ENCODE measurements at regions not wholly inside any gene's neighbourhood (a gene's known extent, or its start where the extent isn't known, plus 50 kb on each side); places are given as distances from the start of the nearest gene placed in this dataset.
"Not testable (repeated sequence)": the region's sequence is repeated elsewhere in the genome, so short reads cannot be mapped to it uniquely, and the experiment has no call there.

- DNase-seq, result no peak
Observed at GRCh38 chr10:120115959-120116358, 223.4 kb downstream of the SEC23IP start.

DNA sequence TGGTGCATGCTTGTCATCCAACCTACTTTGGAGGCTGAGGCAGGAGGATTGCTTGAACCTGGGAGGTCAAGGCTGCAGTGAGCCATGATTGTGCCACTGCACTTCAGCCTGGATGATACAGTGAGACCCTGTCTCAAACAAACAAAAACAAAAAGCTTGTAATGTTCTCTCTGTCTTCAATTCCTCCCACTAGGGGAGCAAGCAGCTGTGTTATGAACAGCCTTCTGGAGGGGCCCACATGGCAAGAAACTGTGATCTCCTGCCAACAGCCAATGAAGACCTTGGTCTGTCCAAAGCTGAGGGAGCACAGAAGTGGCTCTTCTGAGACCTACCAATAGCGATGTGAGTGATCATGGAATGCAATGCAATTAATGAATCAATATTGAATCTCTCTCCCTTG is 229.2 kb downstream of the SEC23IP start:
- DNase-seq, result no peak

- no peak for DNase-seq
Observed at GRCh38 chr10:120131183-120131582, 238.7 kb downstream of the SEC23IP start.

DNA sequence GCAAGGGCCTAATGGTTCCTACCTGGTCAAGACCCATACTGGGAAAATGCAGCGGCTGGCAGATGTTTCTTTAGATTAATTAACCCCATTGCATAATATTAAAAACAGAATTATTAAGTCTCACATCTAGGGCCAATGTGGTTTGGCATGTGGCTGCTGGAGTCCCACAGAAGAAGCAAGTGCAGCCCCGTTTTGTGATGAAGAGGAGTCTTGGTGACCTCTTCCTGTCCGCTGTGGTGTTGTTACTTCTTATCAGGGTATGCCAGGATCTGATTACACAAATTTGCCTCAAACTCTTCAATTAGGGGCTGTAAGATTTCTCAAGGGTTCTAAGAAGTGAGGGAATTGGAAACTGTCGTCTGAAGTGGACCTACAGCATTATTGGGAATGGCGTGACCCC is 240.3 kb downstream of the SEC23IP start:
- DNase-seq, result no peak

- no peak for DNase-seq
Observed at GRCh38 chr10:120138689-120139088, 246.2 kb downstream of the SEC23IP start.

GRCh38 chr10:120145107-120145506 is 252.6 kb downstream of the SEC23IP start:
- no peak for DNase-seq

GRCh38 chr10:120156614-120157274 is 264.2 kb downstream of the SEC23IP start:
- peak; percentile 48 for DNase-seq

- DNase-seq, result no peak
Observed at GRCh38 chr10:120161111-120161510, 268.6 kb downstream of the SEC23IP start.

DNA sequence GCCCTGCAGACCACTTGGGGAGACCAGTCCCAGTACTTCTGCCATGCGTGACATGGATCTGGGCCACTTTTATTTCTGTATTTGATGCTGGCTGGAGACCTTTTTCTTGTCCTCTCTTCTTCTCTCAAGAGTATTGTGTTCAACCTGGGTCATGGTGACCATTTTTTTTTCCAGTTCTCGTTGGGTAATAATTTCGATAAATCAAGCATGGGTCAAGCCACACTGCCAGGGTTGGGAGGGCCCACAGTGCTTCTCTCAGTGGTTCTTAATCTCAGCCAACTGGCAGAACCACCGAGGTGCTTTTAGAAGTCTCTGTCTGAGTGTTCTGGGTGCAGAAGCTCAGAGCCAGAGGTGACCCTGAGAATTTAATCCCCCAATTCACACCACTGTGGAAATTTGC is 269.9 kb downstream of the SEC23IP start:
- DNase-seq, result no peak

DNA sequence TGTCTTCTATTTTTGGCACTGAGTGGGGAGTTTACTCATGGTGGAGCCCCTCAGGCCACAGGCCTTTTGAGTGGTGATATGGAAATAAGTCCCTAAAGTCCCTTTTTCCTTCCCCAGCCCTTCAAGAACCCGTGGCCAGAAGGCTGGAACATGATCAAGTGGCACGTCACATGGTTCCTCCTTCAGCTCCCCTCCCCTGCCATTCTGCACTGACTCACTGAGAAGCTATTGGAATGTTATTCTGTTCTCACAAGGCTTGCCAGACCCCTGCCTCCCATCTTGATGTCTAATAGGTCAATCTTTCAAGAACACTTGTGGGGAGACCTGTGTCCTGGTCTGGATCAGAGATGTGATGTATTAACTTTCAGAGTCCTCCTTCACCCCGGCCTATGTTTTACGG is 279.8 kb downstream of the SEC23IP start:
- no peak for DNase-seq

DNA sequence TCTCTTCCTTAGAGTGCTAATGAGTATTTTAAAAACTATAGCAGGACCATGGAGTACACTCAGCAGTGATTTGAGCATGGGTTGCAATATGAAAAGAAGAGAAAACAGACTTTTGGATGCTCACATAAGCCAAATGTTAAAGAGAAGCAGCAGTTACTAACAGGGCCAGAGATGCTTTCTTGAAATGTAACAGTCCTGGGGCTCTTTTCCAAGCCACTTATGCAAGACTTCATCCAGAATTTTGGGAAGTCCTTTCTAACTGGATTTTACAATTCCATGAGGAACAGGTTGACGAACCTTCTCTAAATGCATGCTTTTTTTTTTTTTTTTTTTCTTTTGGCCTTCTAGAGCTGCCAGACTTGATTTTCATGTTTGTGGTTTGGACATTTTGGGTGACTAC is 282.0 kb downstream of the SEC23IP start:
- no peak for DNase-seq

DNA sequence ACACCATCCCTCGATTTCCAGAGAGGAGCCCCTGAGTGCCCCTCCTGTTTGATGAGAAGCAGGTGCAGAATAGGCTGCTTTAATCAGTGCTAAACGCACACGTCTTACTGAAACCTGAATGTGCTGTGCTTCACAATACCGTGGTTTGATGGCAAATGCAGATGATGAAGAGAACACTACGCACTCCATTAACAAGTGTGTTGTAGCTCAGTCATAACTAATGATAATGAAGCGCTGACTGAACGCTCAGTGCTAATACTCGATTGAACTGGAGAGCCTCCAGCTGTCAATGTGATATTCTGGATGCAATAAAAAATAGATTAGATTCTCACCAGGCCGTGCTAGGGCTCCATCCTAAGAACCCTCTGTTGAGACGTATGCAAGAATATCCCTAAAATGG is 279.7 kb upstream of the PLPP4 start:
- DNase-seq, result no peak

- DNase-seq, result no peak
Observed at GRCh38 chr10:120180160-120180559, 276.9 kb upstream of the PLPP4 start.

- DNase-seq, result no peak
Observed at GRCh38 chr10:120181154-120181553, 275.9 kb upstream of the PLPP4 start.

- DNase-seq, result no peak
Observed at GRCh38 chr10:120182431-120182830, 274.6 kb upstream of the PLPP4 start.

DNA sequence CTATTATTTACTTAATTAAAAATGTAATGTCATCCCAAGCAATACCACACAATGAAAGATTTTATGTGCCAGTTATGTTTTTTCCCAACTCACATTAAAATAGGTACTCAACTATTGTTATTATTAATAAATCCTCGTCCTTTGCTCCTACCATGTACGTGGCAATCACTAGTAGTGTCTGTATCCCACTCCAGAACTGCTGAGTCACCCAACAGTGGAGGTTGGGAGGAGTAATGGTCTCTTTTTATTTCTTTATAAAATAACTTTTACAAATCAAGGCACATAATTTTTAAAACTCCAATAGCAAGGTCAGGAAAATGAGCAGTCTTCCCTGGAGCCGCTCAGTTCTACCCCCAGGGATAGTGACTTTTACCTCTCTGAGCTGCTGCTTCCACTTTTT is 273.5 kb upstream of the PLPP4 start:
- DNase-seq, result no peak

- no peak for DNase-seq
Observed at GRCh38 chr10:120184547-120185337, 272.3 kb upstream of the PLPP4 start.

DNA sequence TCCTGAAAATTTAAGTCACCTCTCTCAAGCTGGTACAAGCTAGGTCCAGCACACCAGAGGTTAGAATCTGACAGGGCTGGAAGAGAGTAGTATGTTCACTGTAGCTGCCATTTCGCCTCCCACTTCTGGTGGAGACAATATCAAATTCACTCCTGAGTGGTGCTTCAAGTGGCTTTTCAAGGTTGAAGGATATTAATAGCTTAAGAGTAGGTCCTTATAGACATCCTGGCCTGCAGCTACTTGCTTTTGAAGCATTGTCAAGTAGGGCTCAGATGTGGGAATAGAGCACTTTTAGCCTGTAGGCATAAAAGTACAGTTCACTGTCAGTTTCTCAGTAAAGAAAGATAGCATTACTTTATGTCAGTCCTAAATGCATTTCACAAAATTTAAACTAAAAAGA is 270.5 kb upstream of the PLPP4 start:
- DNase-seq, result no peak

GRCh38 chr10:120187168-120187567 is 269.9 kb upstream of the PLPP4 start:
- not testable (repeated sequence) for DNase-seq

GRCh38 chr10:120188950-120189349 is 268.1 kb upstream of the PLPP4 start:
- no peak for DNase-seq

DNA sequence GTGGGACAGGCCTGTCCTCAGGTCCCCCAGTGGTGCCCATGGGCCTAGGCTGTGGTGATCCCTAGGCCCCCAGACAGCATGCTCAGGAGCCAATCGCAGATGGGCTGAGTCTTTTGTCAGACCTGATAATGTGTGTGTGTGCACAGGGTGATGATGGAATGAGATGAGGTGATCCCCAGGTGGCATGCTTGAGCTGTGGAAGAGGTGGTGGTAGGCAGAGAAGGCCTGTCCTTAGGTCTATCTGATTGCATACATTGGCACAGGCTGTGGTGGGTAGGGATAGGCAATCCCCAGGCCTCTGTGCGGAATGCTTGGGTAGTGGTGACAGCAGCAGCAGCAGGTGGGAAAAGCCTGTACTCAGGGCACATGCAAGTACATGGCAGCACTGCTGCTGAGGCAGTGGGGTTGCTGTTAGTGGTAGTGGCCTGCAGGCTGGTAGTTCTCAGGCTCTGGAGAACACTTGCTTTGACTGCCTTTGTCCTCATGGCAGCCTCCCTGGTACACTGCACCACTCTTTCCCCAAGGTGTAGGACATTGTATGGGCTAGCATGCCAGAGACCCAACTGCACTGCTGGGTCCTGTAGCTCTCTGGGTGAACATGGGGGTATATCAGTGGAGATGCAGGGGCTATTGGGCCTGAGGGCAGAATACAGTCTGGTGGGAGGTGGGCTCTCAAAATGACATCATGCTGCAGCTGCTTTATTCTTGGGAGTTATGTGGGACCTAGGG is 260.9 kb upstream of the PLPP4 start:
- DNase-seq, result no peak

GRCh38 chr10:120204877-120205276 is 252.2 kb upstream of the PLPP4 start:
- no peak for DNase-seq

DNA sequence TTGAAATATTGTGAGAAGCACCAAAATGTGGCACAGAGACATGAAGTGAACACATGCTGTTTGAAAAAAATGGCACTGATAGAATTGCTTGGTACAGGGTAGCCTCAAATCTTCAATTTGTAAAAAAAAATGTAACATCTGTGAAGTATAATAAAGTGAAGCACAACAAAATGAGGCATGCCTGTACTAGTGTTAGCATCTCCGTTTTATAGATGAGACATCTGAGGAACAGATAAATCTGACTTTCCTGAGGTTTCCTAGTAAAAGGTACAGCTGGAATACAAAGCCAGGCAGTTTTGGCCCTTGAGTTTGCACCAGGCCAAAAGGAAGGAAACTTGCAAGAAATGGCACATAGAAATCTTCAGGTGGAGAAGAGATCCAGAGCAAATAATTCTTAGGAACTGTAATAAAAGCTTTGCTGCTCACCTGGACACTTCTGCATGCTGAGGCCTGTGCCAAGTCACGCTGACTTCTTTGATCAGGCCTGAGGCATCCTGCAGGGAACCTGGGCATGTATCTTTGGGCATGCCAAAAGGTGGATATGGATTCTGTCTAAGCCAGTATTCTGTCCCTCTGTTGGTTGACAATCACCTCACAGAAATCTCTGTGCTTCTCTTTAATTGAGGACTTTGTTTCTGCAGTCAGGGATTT is 251.5 kb upstream of the PLPP4 start:
- DNase-seq, result no peak
